Stimulated activated effector memory CD8-positive, alpha-beta T cell treated with anti-CD3 and anti-CD28 coated beads, Interleukin-12 subunit alpha, Interleukin-12 subunit beta, amount 100 ng/mL, for 72 hours (primary cell): ENCODE measurements at regions not wholly inside any gene's neighbourhood (a gene's known extent, or its start where the extent isn't known, plus 50 kb on each side); places are given as distances from the start of the nearest gene placed in this dataset.

Experiments used
- ATAC-seq: fragments of 150-1000 bp; cut with Tn5 transposase; 2 replicates; pipeline ENCODE4 v1.10.0; 2021
- DNase-seq, 2 donors: peaks; one replicate each; pipeline ENCODE4 v3.0.0; 2021 to 2022; ENCODE audit warnings: low spot score in 2 of 2
- H3K27ac Mint-ChIP-seq: one replicate; pipeline ENCODE4 v1.8.0; 2022; ENCODE audit warnings: mild to moderate bottlenecking, mixed read lengths
- H3K36me3 Mint-ChIP-seq: one replicate; pipeline ENCODE4 v1.8.0; 2022; ENCODE audit warnings: mild to moderate bottlenecking, mixed read lengths
- H3K4me1 Mint-ChIP-seq: one replicate; pipeline ENCODE4 v1.8.0; 2022; ENCODE audit warnings: mixed read lengths
- H3K4me3 Mint-ChIP-seq: one replicate; pipeline ENCODE4 v1.8.0; 2022; ENCODE audit warnings: mild to moderate bottlenecking, mixed read lengths
- H3K9me3 Mint-ChIP-seq: one replicate; pipeline ENCODE4 v1.8.0; 2022; ENCODE audit warnings: mixed read lengths

- no peak overlapping the region for H3K4me3 Mint-ChIP-seq
- no peaks in the 10 kb centered on the region for H3K9me3 Mint-ChIP-seq
- H3K27ac Mint-ChIP-seq, result peak overlapping the region; percentile 6
- H3K4me1 Mint-ChIP-seq, result peaks cover 6% of the 10 kb centered on the region
- no peak for DNase-seq
- ATAC-seq, result no peak
- H3K36me3 Mint-ChIP-seq, result no peaks in the 10 kb centered on the region
These were observed 141.6 kb upstream of the DTNBP1 start for GRCh38 chr6:15804164-15805154.

DNA sequence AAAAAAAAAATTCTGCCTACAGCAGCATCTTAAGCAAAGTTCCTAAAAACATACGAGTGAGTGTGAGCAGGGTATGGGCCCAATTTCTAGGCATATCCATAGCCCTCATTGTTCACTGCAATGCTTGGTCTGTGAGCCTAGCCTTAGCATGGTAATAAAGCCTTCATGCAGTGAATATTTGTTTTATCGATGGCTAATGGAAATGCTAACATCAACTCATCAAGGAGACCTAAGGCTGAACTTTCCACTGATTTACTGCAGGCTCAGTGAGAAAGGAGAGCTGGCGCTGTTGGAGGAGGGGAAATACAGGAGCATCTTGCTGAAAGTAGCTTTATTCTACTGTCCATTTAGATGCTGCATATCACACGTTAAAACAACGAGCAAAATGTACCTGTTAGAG is 139.6 kb upstream of the DTNBP1 start:
- Mint-ChIP-seq H3K4me3 (no peak overlapping the region), H3K27ac (no peak overlapping the region), H3K4me1 (peaks cover 6% of the 10 kb centered on the region), H3K36me3 (no peaks in the 10 kb centered on the region), H3K9me3 (peaks cover 3% of the 10 kb centered on the region)
- ATAC-seq (no peak), DNase-seq (no peak)

DNA sequence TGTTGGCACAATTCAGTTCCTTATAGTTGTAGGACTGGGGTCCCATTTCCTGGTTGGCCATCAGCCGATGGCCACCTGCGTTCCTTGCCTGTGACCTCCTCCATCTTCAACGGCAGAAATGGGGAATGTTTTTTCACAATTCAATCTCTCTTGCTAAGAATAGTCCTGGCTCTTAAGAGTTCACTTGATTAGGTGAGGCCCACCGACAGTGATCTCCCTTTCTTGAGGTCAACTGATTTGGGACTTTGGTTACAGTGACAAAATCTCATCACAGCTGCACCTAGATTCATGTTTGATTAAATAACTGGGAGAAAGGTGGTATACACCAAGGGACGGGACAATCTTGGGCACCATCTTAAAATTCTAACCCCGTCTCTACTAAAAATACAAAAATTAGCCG is 139.1 kb upstream of the DTNBP1 start:
- Mint-ChIP-seq H3K9me3 (peaks cover 8% of the 10 kb centered on the region), H3K4me3 (no peak overlapping the region), H3K27ac (no peak overlapping the region), H3K36me3 (no peaks in the 10 kb centered on the region), H3K4me1 (peaks cover 6% of the 10 kb centered on the region)
- no peak for ATAC-seq
- no peak for DNase-seq

- no peak for ATAC-seq
- DNase-seq, result no peak
- Mint-ChIP-seq H3K36me3 (no peaks in the 10 kb centered on the region), H3K4me3 (no peak overlapping the region), H3K4me1 (peaks cover 6% of the 10 kb centered on the region), H3K27ac (no peak overlapping the region), H3K9me3 (peaks cover 8% of the 10 kb centered on the region)
These were observed 138.2 kb upstream of the DTNBP1 start for GRCh38 chr6:15800841-15801617.

- Mint-ChIP-seq H3K27ac (no peak overlapping the region), H3K36me3 (no peaks in the 10 kb centered on the region), H3K4me3 (no peak overlapping the region), H3K9me3 (peaks cover 8% of the 10 kb centered on the region), H3K4me1 (no peaks in the 10 kb centered on the region)
- no peak for ATAC-seq
- no peak for DNase-seq
These were observed 135.9 kb upstream of the DTNBP1 start for GRCh38 chr6:15798533-15799255.

- H3K4me1 Mint-ChIP-seq, result no peaks in the 10 kb centered on the region
- no peak overlapping the region for H3K27ac Mint-ChIP-seq
- DNase-seq, result no peak
- ATAC-seq, result no peak
- no peak overlapping the region for H3K4me3 Mint-ChIP-seq
- H3K36me3 Mint-ChIP-seq, result no peaks in the 10 kb centered on the region
- H3K9me3 Mint-ChIP-seq, result peaks cover 8% of the 10 kb centered on the region
These were observed 134.0 kb upstream of the DTNBP1 start for GRCh38 chr6:15796844-15797243.

DNA sequence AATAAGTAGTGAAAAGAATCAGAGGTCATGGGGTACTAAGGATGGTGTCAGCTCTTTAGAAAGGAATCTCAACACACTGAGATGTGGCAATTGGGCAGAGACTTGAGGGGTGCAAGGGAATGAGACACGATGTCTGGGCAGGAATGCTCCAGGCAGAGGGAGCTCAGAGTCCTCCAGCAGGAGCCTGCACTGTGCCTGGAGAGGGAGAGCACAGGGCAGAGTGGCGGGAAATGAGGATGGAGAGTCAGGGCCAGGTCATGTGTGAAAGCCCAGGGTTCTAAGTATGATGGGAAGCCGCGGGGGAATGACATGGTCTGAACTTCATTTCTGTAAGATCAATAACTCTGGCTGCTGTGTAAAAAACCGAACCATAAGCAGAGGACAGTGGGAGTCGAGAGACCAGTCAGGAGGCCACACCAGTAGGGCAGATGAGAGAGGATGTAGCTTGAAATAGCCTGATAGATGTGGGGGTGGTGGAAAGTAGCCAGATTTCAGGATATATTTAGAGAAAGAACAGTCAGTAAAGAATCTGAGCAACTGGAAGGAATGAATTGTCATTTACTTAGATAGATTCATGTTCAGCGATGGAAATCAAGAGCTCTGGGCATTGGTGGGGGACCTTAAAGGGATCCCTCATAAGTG is 133.4 kb upstream of the DTNBP1 start:
- no peaks in the 10 kb centered on the region for H3K4me1 Mint-ChIP-seq
- DNase-seq (no peak), ATAC-seq (no peak)
- H3K36me3 Mint-ChIP-seq, result no peaks in the 10 kb centered on the region
- H3K27ac Mint-ChIP-seq, result no peak overlapping the region
- H3K9me3 Mint-ChIP-seq, result peaks cover 8% of the 10 kb centered on the region
- H3K4me3 Mint-ChIP-seq, result no peak overlapping the region

DNA sequence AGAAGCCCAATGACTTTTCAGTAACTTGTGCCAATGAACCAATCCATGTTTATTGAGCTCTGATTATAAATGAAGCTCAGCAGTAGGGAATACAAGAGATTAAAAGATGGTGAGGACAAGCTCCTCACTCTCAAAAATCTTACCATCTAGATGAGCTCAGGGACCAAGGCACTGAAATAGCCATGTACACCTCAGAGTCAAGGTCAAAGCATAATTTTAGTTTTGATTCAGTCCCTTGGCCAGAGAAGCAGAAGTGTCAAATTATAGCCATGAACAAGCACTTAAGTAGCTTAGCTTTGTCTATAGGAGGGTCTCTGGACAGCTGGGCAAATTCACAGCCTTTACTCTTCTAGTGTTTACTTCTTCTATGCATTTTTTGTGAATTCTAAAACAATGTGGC is 131.0 kb upstream of the DTNBP1 start:
- Mint-ChIP-seq H3K27ac (no peak overlapping the region), H3K36me3 (no peaks in the 10 kb centered on the region), H3K4me1 (no peaks in the 10 kb centered on the region), H3K4me3 (no peak overlapping the region), H3K9me3 (peaks cover 8% of the 10 kb centered on the region)
- no peak for ATAC-seq
- DNase-seq, result no peak

DNA sequence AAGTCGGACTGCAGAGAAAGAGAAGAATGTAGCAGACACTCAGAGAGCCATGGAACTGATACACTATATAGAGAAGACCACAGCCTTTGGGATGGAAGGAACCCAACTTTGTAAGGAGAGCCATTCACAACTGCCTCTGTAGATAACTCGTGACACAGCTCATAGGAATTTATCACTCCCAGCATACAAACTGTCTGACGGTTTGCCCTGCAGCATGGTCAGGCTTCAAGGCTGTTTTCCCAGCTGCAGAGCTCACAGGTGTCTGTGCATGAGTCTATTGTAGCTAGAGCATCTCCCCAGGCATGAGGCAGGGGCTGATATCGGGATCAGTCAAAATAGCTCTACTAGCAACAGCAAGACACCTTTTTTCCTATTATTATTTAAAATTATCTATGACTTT is 130.5 kb upstream of the DTNBP1 start:
- no peaks in the 10 kb centered on the region for H3K4me1 Mint-ChIP-seq
- no peaks in the 10 kb centered on the region for H3K36me3 Mint-ChIP-seq
- ATAC-seq (no peak), DNase-seq (no peak)
- no peak overlapping the region for H3K27ac Mint-ChIP-seq
- peaks cover 5% of the 10 kb centered on the region for H3K9me3 Mint-ChIP-seq
- no peak overlapping the region for H3K4me3 Mint-ChIP-seq

DNA sequence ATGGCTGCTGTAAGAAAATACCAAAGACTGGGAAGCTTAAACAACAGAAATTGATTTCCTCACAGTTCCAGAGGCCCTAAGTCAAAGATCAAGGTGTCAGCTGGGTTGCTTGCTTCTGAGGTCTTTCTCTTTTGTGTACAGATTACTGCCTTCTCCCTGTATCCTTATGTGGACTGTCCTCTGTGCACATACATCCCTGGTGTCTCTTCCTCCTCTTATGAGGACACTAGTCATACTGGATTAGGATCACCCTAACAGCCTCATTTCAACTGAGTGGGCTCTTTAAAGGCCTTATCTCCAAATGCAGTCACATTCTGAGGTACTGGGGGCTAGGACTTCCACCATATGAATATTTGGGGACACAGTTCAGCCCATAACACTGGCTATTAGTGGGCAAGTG is 130.0 kb upstream of the DTNBP1 start:
- Mint-ChIP-seq H3K9me3 (peaks cover 5% of the 10 kb centered on the region), H3K4me3 (no peak overlapping the region), H3K36me3 (no peaks in the 10 kb centered on the region), H3K4me1 (no peaks in the 10 kb centered on the region), H3K27ac (no peak overlapping the region)
- ATAC-seq (no peak), DNase-seq (no peak)

DNA sequence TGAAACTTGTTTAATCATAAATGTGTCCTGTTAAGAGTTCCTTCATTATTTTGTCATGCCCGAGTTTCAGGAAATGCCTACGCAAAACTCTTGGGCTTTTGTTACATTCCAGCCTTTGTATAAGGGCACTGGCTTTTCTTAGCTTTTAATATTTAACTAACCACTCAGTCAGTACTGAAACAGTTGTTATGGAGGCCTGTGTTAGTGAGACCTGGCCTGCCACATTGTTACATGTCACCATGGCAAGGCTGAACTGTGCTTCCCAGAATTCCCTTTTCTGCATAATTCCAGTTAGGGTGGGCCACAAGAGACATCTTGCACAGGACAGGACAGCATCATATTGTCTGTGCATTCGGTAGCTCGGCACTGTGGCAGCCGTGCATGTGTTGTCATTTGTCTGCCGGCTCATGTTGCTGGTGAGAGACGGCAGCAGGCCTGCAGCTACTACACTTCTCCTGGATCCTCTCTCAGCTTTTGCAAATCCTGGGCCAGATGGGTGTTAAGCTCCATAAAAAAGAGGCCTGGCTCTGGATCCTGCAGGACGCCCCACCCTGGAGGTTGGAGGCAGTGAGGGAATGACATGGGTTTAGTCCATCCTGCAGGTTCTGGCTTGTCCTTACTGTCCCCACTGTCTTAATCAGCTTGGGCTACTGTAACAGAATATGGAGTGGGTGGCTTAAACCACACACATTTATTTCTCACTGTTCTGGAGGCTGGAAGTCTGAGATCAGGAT is 128.8 kb upstream of the DTNBP1 start:
- Mint-ChIP-seq H3K36me3 (no peaks in the 10 kb centered on the region), H3K4me1 (no peaks in the 10 kb centered on the region), H3K4me3 (no peak overlapping the region), H3K9me3 (no peaks in the 10 kb centered on the region), H3K27ac (no peak overlapping the region)
- DNase-seq (no peak), ATAC-seq (no peak)

DNA sequence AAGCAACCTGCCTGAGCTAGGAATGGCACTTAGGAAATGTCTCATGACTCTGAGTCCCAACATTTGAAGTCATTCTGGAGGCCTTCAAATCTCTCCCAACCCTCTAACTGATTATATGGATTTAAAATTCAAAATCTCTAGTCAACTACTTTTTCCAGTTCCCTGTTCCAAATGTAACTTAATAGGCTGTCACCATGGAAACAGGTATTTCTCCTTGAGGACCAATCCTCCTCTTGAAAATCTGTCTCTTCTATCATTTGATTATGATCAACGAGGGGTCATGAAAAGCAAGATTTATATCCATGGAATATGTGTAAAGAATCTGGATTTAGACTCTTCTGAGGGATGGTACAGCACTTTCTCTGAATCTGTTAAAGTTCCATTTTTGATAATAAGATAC is 127.3 kb upstream of the DTNBP1 start:
- Mint-ChIP-seq H3K4me3 (no peak overlapping the region), H3K27ac (no peak overlapping the region)

GRCh38 chr6:15786846-15787245 is 124.0 kb upstream of the DTNBP1 start:
- Mint-ChIP-seq H3K36me3 (no peaks in the 10 kb centered on the region), H3K27ac (no peak overlapping the region), H3K9me3 (no peaks in the 10 kb centered on the region), H3K4me1 (no peaks in the 10 kb centered on the region), H3K4me3 (no peak overlapping the region)
- DNase-seq (no peak), ATAC-seq (no peak)

More for the DNA sequence above, 127.3 kb upstream of the DTNBP1 start:
- DNase-seq, result no peak
- H3K9me3 Mint-ChIP-seq, result no peaks in the 10 kb centered on the region
- no peaks in the 10 kb centered on the region for H3K4me1 Mint-ChIP-seq
- no peaks in the 10 kb centered on the region for H3K36me3 Mint-ChIP-seq
- ATAC-seq, result no peak

GRCh38 chr6:15783484-15783883 is 120.7 kb upstream of the DTNBP1 start:
- no peak overlapping the region for H3K4me3 Mint-ChIP-seq
- DNase-seq, result no peak
- H3K4me1 Mint-ChIP-seq, result no peaks in the 10 kb centered on the region
- H3K27ac Mint-ChIP-seq, result no peak overlapping the region
- no peak for ATAC-seq
- no peaks in the 10 kb centered on the region for H3K36me3 Mint-ChIP-seq
- H3K9me3 Mint-ChIP-seq, result no peaks in the 10 kb centered on the region
